IMR-90 (cell line): ENCODE measurements at regions not wholly inside any gene's neighbourhood (a gene's known extent, or its start where the extent isn't known, plus 50 kb on each side); places are given as distances from the start of the nearest gene placed in this dataset.

Source experiments
- BHLHE40 ChIP-seq: fragments of 150-350 bp; IDR thresholded peaks from 2 replicates; pipeline ENCODE4 v1.6.1; 2016; ENCODE audit warnings: mild to moderate bottlenecking, low read depth, low read length
- CEBPB ChIP-seq: IDR thresholded peaks from 2 replicates; pipeline ENCODE4 v1.6.1; 2012; ENCODE audit warnings: low read depth, low read length, improper control_type of control experiment
- CTCF ChIP-seq: conservative IDR thresholded peaks from 2 replicates; pipeline ENCODE4 v1.5.1; 2012; ENCODE audit warnings: mild to moderate bottlenecking, low read depth, low read length, improper control_type of control experiment
- ELK1 ChIP-seq: fragments of 150-350 bp; IDR thresholded peaks from 2 replicates; pipeline ENCODE4 v1.6.1; 2016; ENCODE audit warnings: low read depth, mild to moderate bottlenecking, low read length, moderate library complexity, borderline replicate concordance
- FOS ChIP-seq: fragments of 150-350 bp; IDR thresholded peaks from 2 replicates; pipeline ENCODE4 v1.6.1; 2016; ENCODE audit warnings: low read depth, low read length
- MAFK ChIP-seq: IDR thresholded peaks from 2 replicates; pipeline ENCODE4 v1.6.1; 2012; ENCODE audit warnings: low read depth, low read length, improper control_type of control experiment
- MAZ ChIP-seq: IDR thresholded peaks from 2 replicates; pipeline ENCODE4 v1.6.1; 2012; ENCODE audit warnings: low read depth, mild to moderate bottlenecking, low read length, improper control_type of control experiment, moderate library complexity, borderline replicate concordance
- POLR2A ChIP-seq: IDR thresholded peaks from 2 replicates; pipeline ENCODE4 v1.6.1; 2012; ENCODE audit warnings: mild to moderate bottlenecking, low read depth, low read length
- RAD21 ChIP-seq: IDR thresholded peaks from 2 replicates; pipeline ENCODE4 v1.6.1; 2012; ENCODE audit warnings: low read length, improper control_type of control experiment
- RCOR1 ChIP-seq: IDR thresholded peaks from 2 replicates; pipeline ENCODE4 v1.6.1; 2012; ENCODE audit warnings: mild to moderate bottlenecking, low read length, improper control_type of control experiment; ENCODE audit not compliant: insufficient replicate concordance
- RFX5 ChIP-seq: IDR thresholded peaks from 2 replicates; pipeline ENCODE4 v1.8.0; 2012; ENCODE audit warnings: low read depth, mild to moderate bottlenecking, low read length, moderate library complexity
- SMC3 ChIP-seq: fragments of 150-350 bp; IDR thresholded peaks from 2 replicates; pipeline ENCODE4 v1.6.1; 2016; ENCODE audit warnings: low read depth, mild to moderate bottlenecking, antibody characterized with exemption, low read length, moderate library complexity
- USF2 ChIP-seq: fragments of 150-350 bp; IDR thresholded peaks from 2 replicates; pipeline ENCODE4 v1.6.1; 2017; ENCODE audit warnings: mild to moderate bottlenecking, antibody characterized with exemption, low read length, low read depth

DNA sequence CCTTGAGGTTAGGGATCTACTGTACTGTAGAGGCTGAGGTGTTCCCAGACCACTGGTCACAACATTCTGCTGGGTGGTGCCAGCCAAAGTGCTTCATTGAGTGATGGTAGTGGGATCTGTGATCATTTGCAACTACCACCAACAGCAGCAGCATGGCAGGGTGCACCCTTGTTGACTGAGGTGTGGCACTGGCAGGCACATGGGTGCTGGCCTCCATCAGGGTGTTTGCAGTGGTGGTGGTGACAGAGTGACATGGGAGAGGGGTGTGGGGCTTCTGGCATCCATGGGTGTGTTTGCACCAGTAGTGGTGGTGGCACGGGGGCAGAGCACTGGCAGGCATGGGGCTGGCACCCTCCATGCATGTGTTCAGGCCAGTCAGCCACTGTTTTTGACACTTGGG lies 183.7 kb upstream of the LYPLAL1 start:
- TF ChIP-seq BHLHE40 (no peak), CTCF (no peak), CEBPB (no peak), POLR2A (no peak), MAZ (no peak), MAFK (no peak), RAD21 (no peak), RCOR1 (no peak), SMC3 (no peak), RFX5 (no peak), ELK1 (no peak), USF2 (no peak), FOS (no peak)
